ENCODE measurements at regions not wholly inside any gene's neighbourhood (a gene's known extent, or its start where the extent isn't known, plus 50 kb on each side); places are given as distances from the start of the nearest gene placed in this dataset.
"Not testable (repeated sequence)": the region's sequence is repeated elsewhere in the genome, so short reads cannot be mapped to it uniquely, and the experiment has no call there.

DNA sequence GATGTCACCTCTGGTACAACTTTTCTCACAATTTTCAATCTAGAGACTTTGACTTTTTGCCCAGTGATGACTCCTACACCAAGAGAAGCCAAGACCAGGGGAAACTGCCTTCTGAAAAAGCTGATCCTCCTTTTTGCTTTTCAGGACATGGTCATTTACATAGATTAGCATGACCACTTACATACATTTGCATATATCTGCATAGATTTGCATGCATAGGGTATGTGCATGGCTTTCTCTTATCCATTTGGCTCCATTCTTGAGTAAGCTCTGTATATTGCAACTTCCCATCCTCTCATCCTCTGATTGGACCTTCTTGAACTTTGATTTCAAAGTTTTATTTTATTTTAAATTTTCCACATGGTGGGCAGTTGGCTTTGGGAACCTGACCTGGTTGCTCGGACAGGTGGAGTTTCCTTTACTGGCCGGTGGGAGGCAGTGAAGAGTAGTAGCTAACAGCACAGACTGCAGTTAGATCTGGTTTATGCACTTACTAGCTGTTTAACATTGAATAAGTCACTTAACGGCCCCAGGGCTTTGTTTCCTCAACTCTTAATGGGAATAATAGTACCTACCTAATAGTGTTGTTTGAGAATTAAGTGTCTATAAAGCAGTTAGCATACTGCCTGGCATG, 92.9 kb downstream of the GPR139 start:
- no peak for DNase-seq

DNA sequence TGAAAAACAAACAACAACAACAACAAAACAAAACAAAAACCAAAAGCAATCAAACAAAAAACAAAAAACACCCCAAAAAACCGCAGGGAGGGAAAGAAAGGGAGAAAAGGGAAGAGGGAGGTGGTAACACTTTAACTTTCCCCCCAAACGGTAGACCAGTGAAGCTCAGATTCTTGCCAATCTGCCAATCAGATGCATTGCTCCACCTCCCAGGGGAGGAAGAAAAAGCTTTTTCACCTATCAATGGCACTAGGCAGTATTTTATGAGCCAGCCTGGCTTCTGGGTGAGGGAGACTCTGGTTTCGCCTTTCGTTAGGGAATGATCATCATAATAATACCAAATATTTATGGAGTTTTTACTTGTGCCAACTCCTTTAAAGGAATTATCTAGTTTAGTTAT, 94.1 kb downstream of the GPR139 start:
- no peak for DNase-seq

DNA sequence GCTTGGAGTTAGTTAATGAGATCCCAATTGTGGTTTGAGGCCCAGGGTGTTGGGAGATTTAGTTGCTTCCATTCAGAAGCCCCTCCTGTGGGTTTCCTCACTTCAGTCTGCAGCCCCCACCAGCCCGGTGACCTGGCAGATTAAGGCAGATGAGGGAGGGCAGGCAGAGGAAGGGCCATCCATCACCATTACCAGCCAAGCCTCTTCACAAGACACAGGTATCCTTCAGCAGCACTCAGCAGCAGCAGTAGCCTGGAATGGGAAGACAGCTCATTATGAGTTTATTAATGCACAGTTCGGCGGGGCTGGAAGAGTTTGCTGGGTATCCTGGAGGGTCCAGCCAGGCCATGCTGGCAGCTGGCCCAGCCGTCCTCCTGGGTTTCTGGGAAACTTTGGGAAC, 90.0 kb upstream of the GPRC5B start:
- DNase-seq: peak; percentile 8

DNA sequence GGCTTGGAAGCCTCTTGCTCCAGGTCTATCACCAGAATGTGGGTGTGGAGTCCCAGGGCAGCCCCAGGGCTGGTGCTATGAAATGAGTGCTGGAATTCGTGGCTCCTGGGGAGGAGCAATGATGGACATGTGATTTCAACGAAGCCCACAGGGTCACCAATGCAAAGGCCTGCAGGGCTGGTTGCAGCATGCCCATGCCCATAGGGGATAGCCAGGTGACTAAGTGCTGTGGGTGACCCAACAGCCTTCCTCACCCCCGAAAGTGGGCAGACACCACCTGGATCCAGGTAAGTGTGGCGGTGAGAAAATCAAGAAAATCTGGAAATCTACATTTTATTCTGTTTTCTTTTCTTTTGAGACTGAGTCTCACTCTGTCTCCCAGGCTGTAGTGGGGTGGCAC, 87.5 kb upstream of the GPRC5B start:
- DNase-seq: no peak

DNA sequence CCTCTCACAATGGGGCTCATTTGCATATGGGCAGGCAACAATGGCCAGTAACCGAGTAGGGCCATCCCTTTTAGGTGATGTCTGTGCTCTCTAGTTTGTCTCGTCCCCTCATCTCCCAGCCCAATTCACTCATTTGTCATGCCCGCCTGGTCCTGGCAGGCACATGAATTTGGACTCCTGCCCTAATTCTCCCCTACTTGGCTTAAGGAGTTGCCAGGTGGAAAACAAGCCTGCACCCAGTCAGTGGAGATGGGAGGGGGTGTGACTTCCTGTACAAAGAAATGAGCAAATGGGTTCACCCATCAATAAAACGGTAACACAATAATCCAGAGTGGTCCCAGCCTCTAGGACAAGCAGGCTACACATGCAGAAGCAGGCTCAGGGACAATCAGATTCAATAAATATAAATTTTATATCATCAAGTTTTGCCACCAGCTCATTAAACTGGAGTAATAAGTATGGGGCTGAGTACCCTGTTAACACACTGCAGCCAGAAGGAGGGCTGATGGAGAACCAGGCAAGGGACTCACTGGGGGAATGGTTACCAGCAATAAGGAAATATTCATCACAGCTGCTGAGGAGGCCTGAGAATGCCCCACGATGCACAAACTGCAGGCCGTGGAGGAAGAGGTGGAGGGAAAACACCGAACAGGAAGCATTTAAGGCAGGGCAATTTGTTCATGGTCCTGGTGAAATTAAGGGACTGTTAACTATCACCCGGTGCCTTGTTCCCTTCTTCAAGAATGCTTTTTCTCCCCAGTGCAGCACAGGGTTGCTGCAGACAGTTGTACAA, 84.4 kb upstream of the GPRC5B start:
- DNase-seq: no peak

DNA sequence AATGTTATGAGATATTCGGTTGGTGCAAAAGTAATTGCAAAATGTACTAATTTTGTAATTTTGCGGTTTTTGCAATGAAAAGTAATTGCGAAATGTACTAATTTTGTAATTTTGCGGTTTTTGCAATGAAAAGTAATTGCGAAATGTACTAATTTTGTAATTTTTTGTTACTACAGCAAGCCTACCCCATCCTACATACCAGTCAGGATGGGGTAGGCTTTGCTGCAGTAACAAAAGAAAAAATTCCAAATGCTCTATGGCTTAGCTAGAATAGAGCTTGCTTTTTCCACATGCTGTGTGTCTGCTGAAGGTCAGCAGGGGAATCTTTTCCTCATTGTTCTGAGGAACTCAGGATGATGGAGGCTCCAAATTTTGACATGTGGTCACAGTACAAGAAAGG, 83.3 kb upstream of the GPRC5B start:
- DNase-seq: no peak

DNA sequence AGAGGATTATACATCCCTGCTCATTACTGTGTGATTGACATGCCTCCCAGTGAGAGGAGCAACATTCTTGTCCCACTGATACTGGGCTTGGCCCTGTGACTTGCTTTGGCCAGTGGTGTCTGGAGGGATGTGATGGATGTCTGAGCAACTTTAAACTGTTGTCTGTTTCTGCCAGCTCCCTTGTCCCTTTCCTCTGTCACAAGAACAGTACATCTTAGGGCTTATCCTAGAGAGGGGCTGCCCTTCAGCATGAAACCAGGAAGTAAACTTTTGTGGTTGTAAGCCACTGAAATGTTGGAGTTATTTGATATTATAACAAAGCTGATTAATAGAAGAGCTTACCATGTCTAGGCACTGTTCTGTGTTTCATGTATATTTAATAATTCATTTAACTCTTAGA, 82.9 kb upstream of the GPRC5B start:
- peak; percentile 12 for DNase-seq

DNA sequence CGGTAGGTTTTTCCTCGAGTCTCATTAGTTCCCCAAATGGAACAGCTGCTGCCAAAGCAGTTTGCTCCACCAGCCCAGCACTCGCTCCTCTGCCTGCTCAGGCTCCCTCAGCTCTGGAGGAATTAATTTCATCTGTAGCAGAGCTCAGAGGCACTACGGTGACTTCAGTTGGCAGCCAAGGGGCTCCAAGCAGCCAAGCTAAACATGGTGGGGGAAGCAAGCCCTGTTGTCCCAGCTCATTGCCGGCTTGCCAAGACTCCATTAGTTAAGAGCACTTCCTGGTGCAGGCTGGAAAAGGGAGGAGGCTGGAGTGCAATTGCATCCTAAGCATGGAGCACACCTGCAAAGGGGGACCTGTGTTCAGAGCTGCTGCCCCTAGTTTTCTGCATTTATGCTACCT, 78.7 kb upstream of the GPRC5B start:
- peak; percentile 57 for DNase-seq

DNA sequence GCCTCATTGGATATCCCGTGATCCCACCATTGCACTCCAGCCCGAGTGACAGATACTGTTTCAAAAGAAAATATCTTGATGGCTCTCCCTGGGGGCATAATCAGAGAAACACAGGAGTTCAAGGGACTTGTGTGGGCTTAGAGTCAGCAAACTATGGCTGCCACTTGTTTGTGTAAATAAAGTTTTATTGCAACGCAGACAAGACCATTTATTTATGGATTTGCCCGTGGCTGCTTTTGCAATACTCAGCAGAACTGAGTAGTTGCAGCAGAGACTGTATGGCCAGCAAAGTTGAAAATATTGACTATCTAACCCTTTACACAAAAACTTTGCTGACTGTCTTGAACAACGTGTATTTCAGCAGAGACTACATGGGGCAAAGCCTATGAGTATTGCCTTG, 75.5 kb upstream of the GPRC5B start:
- DNase-seq: no peak

DNA sequence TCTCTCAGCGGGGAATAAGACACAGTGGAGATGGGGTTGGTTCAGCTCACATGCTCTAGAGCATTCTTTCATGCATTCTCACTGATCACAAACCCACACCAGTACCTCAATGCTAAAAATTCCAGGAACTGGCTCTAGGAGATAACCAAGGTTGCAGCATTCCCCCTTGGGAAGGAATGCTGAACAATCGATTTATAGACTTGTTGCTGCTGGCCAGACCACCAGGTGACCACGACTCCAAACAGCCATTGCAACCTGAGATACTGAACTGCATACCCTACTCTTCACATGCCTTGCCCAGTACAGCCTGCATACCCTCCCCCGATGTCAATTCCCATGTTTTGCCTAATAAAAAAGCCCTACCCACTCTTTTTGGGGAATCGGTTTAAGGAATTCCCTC, 75.1 kb upstream of the GPRC5B start:
- DNase-seq: no peak

DNA sequence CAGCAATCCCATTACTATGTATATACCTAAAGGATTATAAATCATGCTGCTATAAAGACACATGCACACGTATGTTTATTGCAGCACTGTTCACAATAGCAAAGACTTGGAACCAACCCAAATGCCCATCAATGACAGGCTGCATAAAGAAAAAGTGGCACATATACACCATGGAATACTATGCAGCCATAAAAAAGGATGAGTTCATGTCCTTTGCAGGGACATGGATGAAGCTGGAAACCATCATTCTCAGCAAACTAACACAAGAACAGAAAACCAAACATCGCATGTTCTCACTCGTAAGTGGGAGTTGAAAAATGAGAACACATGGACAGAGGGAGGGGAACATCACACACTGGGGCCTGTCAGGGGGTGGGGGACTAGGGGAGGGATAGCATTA, 71.2 kb upstream of the GPRC5B start:
- DNase-seq: not testable (repeated sequence)

DNA sequence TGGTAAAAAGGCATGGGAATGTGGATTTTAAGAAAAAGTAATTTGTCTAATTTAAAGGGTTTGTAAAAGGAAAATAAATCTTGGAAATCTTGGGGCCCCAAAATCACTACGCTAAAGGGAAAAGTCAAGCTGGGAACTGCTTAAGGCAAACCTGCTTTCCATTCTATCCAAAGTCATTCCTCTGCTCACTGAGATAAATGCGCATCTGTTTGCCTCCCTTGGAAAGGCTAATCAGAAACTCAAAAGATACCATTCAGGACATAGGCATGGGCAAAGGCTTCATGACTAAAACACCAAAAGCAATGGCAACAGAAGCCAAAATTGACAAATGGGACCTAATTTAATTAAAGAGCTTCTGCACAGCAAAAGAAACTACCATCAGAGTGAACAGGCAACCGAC, 70.4 kb upstream of the GPRC5B start:
- DNase-seq: not testable (repeated sequence)

DNA sequence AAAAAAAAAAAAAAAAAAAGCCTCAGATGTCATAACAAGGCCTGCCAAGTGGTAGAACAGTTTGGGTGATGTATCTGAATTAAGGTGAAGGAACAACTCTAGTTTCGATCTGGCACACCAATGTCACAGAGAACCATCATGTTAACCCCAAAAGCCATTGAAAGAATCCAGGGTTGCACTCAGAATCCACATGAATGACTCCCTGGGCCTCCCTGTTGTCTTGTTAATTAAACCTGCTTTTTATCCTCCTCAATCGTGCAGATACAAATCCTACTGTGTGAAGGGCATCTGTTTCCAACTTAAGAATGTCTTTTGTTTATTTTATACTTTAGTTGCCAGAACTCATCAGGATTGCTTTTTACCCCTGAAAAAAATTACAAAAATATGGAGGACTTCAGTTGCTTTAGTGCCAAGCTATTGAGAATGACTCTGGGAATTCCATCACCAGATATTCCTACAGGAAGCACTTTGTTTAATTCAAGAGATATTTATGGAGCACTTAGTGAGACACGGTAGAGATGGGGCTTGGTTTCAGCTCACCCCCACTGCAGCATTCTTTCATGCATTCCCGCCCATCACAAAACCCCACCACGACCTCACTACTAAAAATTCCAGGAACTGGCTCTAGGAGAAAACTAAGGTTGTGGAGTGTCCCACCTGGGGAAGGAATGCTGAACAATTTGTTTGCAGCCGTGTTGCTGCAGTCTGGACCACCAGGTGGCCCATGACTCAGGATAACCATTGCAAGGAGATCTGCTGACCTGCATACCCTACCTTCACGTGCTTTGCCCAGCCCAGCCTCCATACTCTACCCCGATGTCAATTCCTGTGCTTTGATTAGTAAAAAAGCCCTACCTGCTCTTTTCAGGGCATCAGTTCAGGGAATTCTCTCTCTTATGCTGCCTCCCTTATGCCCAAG, 63.8 kb upstream of the GPRC5B start:
- no peak for DNase-seq

DNA sequence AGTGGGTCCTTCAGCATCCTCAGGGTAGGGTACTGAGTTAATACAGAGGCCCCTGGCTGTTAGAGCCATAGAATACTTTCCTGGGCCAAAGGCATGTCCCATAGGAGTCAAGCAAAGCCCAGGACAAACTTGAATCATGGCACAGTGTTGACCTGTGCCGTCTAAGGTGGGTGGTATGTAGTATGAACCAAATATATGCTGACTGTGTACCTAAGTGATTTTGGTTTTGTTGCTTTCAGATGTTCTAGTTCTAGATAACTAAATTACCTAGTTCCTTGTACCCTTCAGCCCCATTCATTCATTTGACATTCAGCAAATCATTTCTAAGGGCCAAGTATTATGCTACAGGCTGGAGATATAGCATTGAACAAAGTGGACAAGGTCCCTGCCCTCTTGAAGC, 61.3 kb upstream of the GPRC5B start:
- no peak for DNase-seq

DNA sequence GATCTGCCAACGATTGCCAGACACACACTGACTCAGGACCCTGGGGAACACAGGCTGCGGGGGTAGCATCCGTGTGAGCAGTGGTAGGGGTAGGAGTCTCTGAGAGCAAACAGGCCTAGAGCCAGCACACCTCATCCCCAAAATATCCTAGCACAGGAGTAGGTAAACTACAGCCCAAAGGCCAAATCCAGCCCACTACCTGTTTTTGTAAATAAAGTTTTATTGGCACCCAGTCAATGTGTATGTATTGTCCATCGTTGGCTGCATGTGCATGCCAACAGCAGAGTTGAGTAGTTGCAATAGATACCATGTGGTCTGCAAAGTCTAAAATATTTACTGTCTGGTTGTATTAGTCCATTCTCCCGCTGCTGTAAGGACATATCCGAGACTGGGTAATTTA, 55.5 kb upstream of the GPRC5B start:
- DNase-seq: no peak

DNA sequence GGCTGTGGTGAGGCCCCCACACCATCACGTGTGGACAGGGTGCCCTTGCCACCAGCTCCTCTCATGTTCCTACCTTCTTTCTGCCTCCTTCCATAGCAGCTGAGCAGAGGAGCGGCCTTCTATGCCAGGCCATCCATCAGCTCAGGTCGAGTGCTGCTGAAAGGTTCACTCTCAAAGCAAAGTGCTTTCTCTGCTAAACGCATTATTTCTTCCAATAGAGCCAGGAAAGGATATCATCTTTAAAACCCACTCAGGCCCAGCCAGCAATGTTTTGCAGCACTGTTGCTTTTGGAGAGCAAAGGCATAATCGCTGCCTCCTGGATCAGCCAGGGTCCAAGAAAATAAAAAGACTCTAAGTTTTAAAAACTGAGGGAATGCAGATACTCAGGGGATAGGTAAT, 54.9 kb upstream of the GPRC5B start:
- no peak for DNase-seq

DNA sequence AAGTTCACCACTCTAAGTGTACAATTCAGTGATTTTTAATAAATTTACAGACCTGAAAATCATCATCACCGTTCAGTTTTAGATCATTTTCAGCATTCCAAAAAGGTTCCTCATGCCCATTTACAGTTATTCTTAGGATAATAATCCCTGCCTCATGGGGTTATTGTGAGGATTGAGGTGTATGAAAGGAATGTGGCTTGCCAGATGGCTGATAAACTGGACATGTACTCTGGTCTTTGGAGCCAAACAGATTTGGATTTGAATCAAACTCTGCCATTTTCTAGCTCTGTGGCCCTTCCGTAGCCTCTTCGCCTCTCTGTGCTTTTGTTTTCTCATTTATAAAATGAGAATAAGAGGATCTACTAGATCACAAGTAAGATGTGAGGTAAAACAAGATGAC, 53.9 kb upstream of the GPRC5B start:
- no peak for DNase-seq

DNA sequence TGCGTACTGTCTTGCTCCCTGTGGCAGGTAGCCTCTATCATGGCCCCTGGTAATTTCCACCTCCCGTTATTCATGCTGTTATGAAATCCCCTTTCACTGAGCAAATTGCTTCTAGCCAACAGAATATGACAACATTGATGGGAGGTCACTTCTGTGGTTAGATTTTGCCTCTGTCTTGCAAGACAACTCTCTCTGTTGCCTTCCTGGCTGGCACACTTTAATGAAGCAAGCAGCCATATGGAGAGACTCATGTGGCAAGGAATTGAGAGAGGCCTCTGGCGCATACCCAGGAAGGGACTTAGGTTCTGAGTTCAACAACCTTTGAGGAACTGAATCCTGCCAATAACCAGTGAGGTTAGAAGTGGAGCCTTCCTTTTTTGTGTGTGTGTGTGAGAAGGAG, 51.8 kb upstream of the GPRC5B start:
- no peak for DNase-seq

DNA sequence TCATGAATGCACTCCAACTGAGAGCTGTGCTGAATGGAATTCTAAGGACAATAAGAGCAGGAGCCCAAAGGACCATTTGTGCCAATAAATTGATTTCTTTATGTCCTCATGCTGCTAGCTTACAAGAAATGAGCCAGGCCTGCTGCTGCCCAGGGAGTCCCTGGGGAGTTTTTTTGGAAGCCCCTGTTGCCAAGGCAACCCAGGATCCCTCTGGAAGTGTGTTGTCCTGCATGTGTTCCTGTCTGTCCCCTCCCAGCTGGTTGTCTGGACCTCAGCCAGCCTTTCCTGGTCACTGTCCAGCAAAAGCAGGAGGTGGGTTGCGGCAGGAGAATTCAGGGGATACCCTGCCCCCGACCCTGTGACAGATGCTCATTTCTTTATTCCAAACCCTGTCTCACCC, 51.0 kb upstream of the GPRC5B start:
- peak; percentile 56 for DNase-seq
